MG63 (cell line): ENCODE measurements at regions not wholly inside any gene's neighbourhood (a gene's known extent, or its start where the extent isn't known, plus 50 kb on each side); places are given as distances from the start of the nearest gene placed in this dataset.
"Not testable (repeated sequence)": the region's sequence is repeated elsewhere in the genome, so short reads cannot be mapped to it uniquely, and the experiment has no call there.

ENCODE experiments used
- DNase-seq: peaks from one replicate; pipeline ENCODE4 v3.0.0-alpha.2; 2020
- H3K27me3 ChIP-seq: fragments of 250-450 bp; sonication (Bioruptor Pico); 2 replicates; pipeline ENCODE4 v1.5.1; 2020; ENCODE audit warnings: mild to moderate bottlenecking, moderate library complexity
- H3K36me3 ChIP-seq: fragments of 250-450 bp; sonication (Bioruptor Pico); 2 replicates; pipeline ENCODE4 v1.5.1; 2020; ENCODE audit warnings: mild to moderate bottlenecking, moderate library complexity
- H3K4me3 ChIP-seq: fragments of 250-450 bp; sonication (Bioruptor Pico); 2 replicates; pipeline ENCODE4 v1.5.1; 2020; ENCODE audit warnings: mild to moderate bottlenecking, moderate library complexity
- H3K9me3 ChIP-seq: fragments of 250-450 bp; sonication (Bioruptor Pico); 2 replicates; pipeline ENCODE4 v1.5.1; 2020; ENCODE audit warnings: mild to moderate bottlenecking, moderate library complexity

DNA sequence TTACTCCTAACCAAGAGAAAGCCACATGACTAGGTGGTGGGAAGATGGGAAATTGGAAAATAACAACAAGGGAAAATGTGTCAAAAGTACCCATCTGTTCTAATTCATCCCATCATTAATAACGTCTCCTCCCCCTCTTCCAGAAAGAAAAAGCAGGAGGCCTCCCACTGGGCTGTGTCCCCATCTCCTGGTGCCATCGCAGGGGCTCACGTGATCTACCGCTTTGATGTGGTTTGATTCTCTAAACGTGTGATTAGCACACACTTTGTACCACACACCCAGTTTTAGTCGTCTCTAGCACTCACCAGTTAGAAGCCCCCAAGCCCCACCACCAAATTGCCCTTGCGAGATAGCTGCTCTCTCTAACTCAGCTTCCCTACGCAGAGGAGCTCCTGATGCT is 353.6 kb downstream of the RRAGC start:
- Histone ChIP-seq H3K4me3 (no peak overlapping the region), H3K36me3 (no peaks in the 10 kb centered on the region), H3K9me3 (no peaks in the 10 kb centered on the region), H3K27me3 (peaks cover 2% of the 10 kb centered on the region; the same call in 1 of the 2 replicates)
- no peak for DNase-seq

DNA sequence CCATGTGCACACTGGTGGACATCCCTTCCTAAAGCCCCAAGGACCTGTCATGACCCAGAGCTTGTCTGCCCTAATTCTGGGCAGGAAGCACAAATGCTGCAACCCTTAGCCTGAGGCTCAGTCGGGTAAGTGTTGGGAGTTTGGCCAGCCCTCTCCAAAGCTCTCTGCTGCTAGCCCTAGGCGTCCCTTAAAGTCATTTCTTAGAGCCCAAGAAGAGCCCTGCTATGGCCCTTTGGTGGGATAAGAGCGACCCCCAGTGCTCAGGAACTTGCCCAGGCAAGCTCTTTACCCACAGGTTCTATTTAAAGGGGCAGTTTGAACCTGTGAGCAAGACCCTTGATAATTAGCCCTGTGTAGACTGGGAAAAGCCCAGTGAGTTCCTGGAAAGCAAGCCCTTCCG is 356.8 kb downstream of the RRAGC start:
- DNase-seq: no peak
- no peaks in the 10 kb centered on the region for H3K9me3 ChIP-seq

DNA sequence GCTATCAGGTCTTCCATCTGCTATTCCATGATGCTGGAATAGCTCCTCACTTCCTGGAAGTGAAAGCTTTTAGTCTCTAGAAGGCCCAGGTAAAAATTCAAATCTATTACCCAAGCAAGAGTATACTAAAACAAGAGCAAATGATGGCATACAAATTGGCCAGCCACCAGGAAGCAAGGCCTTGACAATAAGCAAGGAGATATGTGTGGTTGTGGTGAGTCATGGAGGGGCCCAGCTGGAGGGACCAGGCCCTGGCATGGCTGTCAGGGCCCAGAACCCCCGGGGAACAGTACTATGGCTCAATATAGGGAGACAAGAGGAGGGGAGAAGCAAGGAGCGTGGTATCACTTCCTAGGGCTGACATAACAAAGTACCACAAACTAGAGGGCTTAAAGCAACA is 358.7 kb downstream of the RRAGC start:
- no peak overlapping the region for H3K4me3 ChIP-seq
- peak; percentile 46 for DNase-seq
- H3K27me3 ChIP-seq: no peaks in the 10 kb centered on the region
- H3K9me3 ChIP-seq: no peaks in the 10 kb centered on the region
- H3K36me3 ChIP-seq: no peaks in the 10 kb centered on the region

More for the DNA sequence above, 356.8 kb downstream of the RRAGC start:
- Histone ChIP-seq H3K36me3 (no peaks in the 10 kb centered on the region), H3K4me3 (no peak overlapping the region), H3K27me3 (no peaks in the 10 kb centered on the region)

DNA sequence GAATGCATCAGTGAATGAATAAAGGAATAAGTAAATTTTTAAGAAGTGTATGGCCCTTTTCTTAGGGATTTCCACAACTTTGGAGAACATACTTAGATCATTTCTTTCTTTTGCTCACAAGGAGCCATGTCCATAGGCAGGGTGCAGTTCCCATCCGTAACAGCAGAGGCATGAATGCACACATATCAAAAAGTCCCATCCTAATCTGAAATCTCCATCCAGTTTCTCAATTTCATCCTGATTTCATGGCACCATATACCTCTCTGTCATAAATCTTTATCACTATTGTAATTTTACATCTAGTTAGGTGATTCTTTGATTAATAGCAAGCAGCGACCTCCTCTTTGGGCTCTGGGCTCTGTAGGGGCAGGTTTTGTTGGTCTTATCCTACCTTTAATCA is 359.2 kb downstream of the RRAGC start:
- no peak overlapping the region for H3K4me3 ChIP-seq
- no peaks in the 10 kb centered on the region for H3K9me3 ChIP-seq
- no peak for DNase-seq
- H3K27me3 ChIP-seq: no peaks in the 10 kb centered on the region
- no peaks in the 10 kb centered on the region for H3K36me3 ChIP-seq

DNA sequence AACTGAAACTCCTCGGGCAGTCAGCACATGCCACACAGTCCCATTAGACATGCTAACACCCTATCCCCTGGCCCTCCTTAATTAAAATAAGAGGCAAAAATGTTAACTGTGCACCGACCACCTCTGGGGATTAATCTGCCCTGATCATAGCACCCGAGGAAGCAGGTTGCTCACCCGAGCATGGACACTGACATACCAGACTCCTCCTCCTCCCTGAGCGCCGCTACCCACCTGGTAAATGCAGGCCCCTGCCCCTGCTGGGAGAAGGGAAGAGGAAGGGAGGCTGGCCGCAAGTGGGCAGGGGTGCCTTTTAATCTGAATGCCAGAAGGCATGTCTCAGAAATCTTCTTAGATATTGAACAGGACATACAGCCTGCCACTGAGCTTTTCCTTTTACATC is 360.9 kb downstream of the RRAGC start:
- DNase-seq: no peak
- Histone ChIP-seq H3K27me3 (no peaks in the 10 kb centered on the region), H3K9me3 (no peaks in the 10 kb centered on the region), H3K36me3 (no peaks in the 10 kb centered on the region), H3K4me3 (no peak overlapping the region)

DNA sequence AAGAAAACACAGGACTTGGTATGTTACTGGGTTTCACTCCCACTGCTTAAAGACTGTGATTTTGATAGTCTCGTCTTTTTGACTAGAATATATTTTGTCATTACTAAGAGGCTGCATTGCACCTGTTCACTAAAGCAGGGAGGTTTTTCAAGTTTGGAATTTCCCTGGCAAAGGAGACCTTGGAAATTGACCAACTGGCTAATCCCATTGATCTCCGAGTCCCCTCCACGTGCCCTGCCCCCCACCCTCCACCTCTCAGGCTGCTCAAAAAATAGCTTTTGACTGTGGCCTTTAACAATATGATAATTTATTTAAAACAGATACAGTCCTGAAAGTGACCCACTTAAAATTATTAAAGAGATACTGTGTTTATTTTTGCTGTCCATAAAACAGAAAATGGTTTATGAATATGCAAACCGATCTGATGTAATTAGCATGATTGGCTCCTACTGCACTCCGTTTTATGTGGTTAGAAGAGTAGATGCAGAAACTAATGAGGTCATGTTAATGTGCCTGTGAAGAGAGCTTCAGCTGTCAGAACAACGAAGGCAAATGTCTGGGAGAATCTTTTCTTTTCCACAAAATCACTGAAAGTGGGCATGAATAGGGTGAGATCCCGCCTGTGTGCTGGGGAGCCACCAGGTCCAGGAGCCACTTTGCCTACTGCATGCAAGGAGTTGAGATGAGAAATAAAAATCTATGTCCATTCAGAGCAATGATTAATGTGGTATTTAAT is 361.5 kb downstream of the RRAGC start:
- Histone ChIP-seq H3K36me3 (no peaks in the 10 kb centered on the region), H3K4me3 (no peak overlapping the region), H3K9me3 (no peaks in the 10 kb centered on the region), H3K27me3 (no peaks in the 10 kb centered on the region)
- no peak for DNase-seq

DNA sequence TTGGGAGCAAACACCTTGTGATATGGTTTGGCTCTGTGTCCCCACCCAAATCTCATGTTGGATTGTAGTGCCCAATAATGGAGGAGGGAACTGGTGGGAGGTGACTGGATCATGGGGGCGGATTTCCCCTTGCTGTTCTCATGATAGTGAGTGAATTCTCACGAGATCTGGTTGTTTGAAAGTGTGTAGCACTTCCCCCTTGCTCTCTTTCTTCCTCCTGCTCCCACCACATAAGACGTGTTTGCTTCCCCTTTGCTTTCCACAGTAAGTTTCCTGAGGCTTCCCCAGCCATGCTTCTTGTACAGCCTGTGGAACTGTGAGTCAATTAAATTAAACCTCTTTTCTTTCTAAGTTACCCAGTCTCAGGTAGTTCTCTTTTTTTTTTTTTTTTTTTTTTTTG is 366.3 kb downstream of the RRAGC start:
- H3K27me3 ChIP-seq, H3K4me3 ChIP-seq, H3K36me3 ChIP-seq, DNase-seq, H3K9me3 ChIP-seq: not testable (repeated sequence)

DNA sequence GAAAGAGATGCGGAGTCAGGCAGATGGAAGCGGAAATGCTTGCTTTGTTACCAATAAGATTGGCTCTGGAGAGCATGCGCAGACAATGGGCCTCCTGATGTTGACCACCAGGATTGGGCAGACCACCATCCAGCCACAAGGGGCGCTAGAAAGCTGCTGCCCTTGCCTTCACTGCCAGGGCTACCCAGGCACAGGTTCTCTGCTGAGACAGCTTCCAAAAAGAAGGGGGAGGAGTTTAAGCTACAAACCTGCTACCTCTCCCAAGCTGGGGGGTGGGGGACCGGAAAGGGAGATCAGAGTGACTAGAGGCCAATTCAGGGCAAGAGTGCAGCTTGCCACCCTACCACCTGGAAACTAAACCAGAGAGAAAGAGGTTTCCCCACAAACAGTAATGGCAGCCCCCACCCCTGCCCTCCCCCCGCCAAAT is 369.7 kb downstream of the RRAGC start:
- no peaks in the 10 kb centered on the region for H3K36me3 ChIP-seq
- no peak overlapping the region for H3K4me3 ChIP-seq
- no peaks in the 10 kb centered on the region for H3K27me3 ChIP-seq
- no peaks in the 10 kb centered on the region for H3K9me3 ChIP-seq
- DNase-seq: peak; percentile 50

DNA sequence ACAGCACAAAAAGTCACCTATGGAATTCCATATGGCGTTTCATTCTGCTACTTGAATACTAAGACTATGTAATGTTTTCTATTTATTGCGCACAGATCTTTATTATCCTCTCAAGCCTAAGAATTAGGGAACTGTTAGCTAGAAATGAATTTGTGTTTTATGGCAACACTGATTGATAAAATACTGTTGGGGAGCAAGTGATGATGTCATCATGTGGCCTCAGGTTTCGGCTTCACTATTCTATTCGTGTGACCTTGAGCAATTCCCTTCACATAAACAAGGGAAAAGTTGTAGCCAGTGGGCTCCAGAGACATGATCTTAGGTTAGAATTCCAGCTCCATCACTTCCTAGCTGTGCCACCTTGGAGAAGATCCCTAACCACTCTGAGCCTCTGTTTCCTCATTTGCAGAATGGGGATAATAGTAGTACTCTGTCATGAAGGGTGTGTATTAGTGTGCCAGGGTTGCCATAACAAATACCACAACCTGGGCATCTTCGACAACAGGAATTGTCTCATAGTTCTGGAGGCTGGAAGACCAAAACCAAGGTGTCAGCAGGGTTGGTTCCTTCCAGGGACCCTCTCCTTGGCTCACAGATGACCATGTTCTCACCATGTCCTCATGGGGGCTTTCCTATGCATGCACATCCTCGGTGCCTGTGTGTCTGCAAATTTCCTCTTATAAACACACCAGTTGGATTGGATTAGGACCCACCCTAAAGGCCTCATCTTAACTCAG is 371.2 kb downstream of the RRAGC start:
- Histone ChIP-seq H3K4me3 (no peak overlapping the region), H3K27me3 (no peaks in the 10 kb centered on the region), H3K9me3 (no peaks in the 10 kb centered on the region), H3K36me3 (no peaks in the 10 kb centered on the region)
- no peak for DNase-seq

DNA sequence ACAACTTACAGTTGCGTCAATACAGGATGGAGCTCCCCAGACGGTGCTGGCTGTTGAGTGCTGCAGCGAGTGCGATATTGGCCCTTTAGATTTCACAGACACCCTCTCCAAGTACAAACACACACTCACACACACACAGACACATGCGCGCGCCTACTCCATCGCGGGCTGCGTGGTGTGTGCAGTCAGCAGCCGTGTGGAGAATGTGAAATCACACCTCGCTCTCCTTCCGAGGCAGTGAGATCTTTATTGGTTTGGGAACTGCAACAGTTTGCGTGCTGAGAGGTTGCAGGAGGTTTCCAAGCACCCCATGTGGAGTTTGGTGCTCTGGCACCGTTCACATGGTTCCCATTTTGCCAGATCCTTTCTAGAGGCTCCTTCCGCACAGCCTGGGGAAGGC is 372.2 kb downstream of the RRAGC start:
- H3K9me3 ChIP-seq: no peaks in the 10 kb centered on the region
- no peak overlapping the region for H3K4me3 ChIP-seq
- no peak for DNase-seq
- no peaks in the 10 kb centered on the region for H3K36me3 ChIP-seq
- no peaks in the 10 kb centered on the region for H3K27me3 ChIP-seq

DNA sequence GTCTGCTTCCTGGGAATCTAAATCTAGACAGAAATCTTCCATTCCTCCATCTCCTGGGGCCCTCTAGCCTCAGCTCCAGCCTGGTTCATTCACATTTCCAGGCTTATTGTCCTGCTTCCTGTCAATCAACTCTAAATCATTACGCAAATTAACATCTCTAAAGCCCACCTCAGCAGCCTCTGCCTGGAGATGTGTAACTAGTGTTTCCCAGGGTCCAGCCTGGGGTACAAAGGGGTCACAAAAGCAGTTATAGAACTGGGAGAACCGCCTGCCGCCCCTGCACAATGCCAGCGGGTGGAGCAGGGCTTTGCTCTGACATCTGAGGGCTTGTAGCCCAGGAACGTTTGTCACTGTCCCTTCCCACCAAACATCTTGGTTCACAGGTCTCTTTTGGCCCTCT is 373.5 kb downstream of the RRAGC start:
- no peaks in the 10 kb centered on the region for H3K27me3 ChIP-seq
- no peaks in the 10 kb centered on the region for H3K36me3 ChIP-seq

DNA sequence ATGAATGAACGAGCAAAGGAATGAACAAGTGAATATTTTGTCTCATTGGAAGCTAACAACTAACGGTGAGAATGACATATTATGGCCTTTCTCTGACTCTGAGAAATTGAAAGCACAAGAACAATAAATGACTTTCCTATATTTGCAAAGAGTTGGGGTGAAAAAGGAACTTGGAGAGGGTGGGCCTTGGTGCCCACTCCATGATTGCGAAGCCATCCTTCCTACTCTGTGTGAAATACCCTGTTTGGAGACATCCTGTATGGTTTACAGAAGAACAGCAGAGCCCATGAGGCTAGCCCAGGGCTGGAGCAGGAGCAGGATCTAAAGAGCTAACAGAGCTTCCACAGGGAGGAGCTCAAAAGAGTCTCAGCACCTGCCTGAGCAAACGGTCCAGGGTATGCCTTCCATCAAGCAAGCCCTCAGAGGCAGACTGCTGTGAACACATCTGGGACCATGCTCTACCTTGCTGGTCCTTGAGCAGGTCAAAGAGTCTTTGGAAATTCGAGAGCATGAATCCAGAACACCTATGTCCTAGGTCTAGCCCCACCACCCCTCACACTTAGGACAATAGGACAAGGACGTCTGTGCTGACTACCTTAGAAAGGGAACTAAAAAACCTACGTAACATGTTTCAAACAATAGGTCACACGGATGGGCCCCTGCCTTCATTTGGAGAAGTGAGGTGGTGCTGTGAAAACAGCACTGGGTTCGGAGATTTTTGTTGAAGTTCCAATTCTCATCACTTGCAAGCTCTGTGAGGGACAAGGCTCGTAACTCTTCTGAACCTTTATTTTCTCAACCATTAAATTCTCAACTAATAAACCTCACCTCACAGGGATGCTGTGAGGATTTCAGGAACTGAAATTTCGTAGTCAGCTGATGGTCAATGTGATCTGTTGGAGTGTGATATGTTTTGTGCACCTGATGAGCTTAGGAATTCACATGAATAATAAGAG is 377.4 kb downstream of the RRAGC start:
- no peak for DNase-seq
- no peaks in the 10 kb centered on the region for H3K27me3 ChIP-seq
- no peaks in the 10 kb centered on the region for H3K9me3 ChIP-seq
- H3K36me3 ChIP-seq: no peaks in the 10 kb centered on the region
- no peak overlapping the region for H3K4me3 ChIP-seq

More for the DNA sequence above, 373.5 kb downstream of the RRAGC start:
- Histone ChIP-seq H3K9me3 (no peaks in the 10 kb centered on the region), H3K4me3 (no peak overlapping the region)
- DNase-seq: no peak

DNA sequence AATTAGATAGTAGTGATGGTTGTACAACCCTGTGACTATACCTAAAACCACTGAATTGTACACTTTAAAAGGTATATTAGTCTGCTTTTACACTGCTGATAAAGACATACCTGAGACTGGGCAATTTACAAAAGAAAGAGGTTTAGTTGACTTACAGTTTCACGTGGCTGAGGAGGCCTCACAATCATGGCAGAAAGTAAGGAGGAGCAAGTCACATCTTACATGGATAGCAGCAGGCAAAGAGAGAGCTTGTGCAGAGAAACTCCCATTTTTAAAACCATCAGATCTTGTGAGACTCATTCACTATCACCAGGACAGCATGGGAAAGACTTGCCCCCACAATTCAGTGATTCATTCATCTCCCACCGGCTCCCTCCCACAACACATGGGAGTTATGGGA is 379.9 kb downstream of the RRAGC start:
- not testable (repeated sequence) for H3K4me3 ChIP-seq, H3K36me3 ChIP-seq, H3K27me3 ChIP-seq, DNase-seq, H3K9me3 ChIP-seq

DNA sequence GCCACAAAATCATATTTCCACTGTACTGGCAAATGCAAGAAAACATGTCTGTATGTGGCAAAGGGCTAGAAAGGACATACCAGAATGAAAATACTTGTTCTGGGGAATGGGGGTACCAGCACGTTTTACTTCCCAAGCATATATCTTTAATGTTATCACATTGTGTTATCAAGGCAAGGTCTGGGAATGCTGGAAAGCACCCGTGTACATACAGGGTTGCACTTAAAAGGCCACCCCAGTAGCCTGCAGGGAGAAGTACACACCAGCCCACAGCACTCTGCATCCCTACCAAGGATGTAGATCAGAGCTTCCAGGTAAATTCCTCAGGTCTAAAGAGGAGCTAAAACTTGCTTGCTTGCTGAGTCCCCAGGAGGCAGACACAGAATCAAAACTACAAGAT is 381.8 kb downstream of the RRAGC start:
- no peaks in the 10 kb centered on the region for H3K36me3 ChIP-seq
- DNase-seq: no peak
- H3K9me3 ChIP-seq: no peaks in the 10 kb centered on the region
- no peak overlapping the region for H3K4me3 ChIP-seq
- no peaks in the 10 kb centered on the region for H3K27me3 ChIP-seq

DNA sequence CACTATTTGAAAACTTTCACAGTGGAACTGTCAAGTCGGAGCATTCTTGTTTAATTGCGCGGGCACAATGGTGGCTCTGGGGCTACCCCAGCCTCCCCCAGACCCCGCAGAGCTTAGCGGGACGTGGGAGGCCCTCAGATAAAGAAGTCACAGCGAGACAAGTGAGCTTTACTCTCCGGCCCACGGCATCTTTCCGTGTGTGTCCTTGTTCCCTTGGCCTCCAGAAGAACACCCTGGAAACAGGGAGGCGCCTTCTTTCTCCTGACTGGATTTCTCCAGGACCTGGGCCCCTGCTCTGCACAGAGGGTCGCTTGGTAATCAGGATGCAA is 382.8 kb downstream of the RRAGC start:
- Histone ChIP-seq H3K36me3 (no peaks in the 10 kb centered on the region), H3K27me3 (0 out of 2 replicates have a peak, but pooled peaks cover 2% of the 10 kb centered on the region), H3K9me3 (no peaks in the 10 kb centered on the region), H3K4me3 (no peak overlapping the region)
- DNase-seq: no peak

DNA sequence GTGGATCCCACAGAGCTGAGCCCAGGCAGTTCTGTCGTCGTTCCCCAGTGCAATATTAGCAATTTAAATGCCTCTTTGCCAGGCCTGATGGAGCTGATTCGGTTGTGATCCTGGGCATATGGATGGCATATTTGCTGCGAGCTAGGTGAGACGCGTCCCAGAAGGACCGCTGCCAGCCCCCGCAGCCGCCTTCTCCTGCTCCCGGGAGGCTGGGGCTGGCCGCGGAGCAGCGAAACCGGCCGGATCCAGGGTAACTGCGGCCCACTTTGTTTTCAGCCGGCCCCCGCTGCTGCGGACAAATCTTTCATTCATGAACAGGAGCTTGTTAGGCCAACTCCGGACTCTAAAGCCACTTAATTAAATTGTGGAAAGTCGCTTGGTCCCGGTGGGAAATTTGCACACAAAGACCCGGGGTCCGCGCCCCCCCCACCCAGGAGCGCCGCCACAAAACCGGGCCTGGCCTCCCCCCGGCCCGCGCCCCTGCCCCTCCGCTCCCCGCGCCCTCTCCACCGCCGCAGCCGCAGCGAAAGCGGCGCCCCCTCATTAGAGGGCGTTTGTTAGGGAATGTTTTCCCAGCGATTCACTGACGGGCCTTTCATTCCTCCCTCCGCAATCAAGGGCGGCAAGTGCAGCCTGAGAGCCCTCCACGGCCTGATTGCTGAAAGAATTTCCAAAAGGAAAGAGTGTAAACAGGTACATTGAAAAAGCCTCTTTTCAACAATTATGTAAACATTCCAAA is 383.3 kb downstream of the RRAGC start:
- Histone ChIP-seq H3K9me3 (no peaks in the 10 kb centered on the region), H3K36me3 (no peaks in the 10 kb centered on the region), H3K4me3 (no peak overlapping the region), H3K27me3 (0 out of 2 replicates have a peak, but pooled peaks cover 2% of the 10 kb centered on the region)
- no peak for DNase-seq

DNA sequence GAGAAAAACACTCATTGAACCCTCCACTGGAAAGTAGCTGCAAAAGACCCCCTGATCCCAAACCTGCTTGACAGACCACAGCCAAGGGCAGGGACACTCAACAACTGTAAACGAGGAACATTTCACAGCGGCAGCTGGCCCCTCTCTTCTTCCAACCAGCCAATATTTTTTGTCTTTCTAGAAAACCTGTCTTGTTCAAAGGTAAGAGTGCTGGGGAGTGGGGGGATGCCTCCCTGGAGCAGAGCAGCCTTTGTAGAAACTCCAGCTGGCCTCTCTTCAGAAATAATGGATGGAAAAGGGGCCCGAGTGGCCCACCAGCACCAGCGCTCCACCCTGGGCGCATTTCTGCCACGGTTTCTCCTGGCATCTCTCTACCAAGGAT is 384.0 kb downstream of the RRAGC start:
- H3K4me3 ChIP-seq: no peak overlapping the region
- no peaks in the 10 kb centered on the region for H3K9me3 ChIP-seq
- no peaks in the 10 kb centered on the region for H3K36me3 ChIP-seq
- DNase-seq: no peak
- H3K27me3 ChIP-seq: peaks cover 6% of the 10 kb centered on the region
